ENCODE measurements at regions not wholly inside any gene's neighbourhood (a gene's known extent, or its start where the extent isn't known, plus 50 kb on each side); places are given as distances from the start of the nearest gene placed in this dataset.
"Not testable (repeated sequence)": the region's sequence is repeated elsewhere in the genome, so short reads cannot be mapped to it uniquely, and the experiment has no call there.

DNA sequence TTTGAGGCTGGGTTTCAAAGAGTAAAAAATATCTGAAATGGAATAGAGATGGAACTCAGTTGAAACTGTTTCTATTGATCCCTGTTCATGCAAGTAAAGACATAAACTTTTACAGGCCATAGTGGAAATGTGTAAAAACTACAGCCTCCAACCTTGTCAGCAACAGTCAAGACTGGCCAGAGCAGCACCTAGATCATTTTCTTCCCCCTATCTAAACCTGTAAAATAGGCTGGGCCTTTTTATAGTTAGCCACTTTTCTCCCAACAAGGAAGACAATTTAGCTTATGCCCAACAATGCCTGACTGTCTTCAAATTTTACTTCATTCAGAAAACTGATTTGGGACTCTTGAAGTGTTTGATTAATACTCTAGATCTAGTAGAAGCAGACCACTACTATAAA, 91.5 kb upstream of the CMC1 start:
- TF ChIP-seq POLR2A (IDR thresholded peaks at IDR 0.05), result no peak
- TF ChIP-seq, protein P1, sequence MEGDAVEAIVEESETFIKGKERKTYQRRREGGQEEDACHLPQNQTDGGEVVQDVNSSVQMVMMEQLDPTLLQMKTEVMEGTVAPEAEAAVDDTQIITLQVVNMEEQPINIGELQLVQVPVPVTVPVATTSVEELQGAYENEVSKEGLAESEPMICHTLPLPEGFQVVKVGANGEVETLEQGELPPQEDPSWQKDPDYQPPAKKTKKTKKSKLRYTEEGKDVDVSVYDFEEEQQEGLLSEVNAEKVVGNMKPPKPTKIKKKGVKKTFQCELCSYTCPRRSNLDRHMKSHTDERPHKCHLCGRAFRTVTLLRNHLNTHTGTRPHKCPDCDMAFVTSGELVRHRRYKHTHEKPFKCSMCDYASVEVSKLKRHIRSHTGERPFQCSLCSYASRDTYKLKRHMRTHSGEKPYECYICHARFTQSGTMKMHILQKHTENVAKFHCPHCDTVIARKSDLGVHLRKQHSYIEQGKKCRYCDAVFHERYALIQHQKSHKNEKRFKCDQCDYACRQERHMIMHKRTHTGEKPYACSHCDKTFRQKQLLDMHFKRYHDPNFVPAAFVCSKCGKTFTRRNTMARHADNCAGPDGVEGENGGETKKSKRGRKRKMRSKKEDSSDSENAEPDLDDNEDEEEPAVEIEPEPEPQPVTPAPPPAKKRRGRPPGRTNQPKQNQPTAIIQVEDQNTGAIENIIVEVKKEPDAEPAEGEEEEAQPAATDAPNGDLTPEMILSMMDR (IDR thresholded peaks at IDR 0.05), result no peak
- TF ChIP-seq POLR2AphosphoS5 (IDR thresholded peaks at IDR 0.05), result no peak
- no peak for DNase-seq (ENCODE audit: low spot score in 2 of 2)
- no peaks in the 10 kb centered on the region for H3K9me3 ChIP-seq
- H3K27ac ChIP-seq, result no peak overlapping the region
- intact Hi-C loops (cut with DNase I; ENCODE audit: low total_unique reads), result no loop called here
- H3K36me3 ChIP-seq, result no peaks in the 10 kb centered on the region
- no peak overlapping the region for H3K4me3 ChIP-seq
- no peaks in the 10 kb centered on the region for H3K4me1 ChIP-seq
- H3K27me3 ChIP-seq, result no peaks in the 10 kb centered on the region

DNA sequence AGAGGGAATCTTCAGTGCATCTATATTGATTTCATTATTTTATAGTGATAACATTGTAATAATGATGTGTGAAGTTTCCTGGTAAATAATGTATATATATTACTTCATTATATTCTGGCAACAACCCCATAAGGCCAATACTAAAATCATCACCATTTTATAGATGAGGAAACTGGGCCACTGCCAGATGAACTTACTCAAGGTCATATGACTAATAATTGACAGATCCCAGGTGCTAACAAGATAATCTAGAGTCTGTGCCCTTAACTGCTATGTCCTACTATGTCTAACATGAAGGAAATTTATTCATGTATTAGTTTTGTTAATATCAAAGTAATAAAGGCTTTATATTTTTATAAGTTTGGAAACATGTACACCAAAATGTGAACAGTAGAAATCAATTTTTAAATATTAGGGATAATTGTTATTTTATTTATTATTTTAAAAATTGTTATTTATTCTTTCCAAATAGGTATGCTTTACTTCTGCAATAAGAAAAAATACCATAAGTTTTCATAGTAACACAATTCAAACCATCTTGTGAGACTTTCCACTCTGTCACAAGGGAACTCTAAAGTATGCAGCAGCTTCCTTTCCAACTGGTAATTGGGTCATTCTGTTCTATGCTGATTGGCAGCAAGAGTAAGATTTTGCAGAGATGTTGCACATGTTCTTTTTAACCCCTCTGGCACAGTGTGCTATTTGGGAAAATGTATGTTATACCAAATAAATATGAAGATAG, 90.8 kb upstream of the CMC1 start:
- TF ChIP-seq, protein P1 (IDR thresholded peaks at IDR 0.05), result no peak
- TF ChIP-seq POLR2A (IDR thresholded peaks at IDR 0.05) (no peak), POLR2AphosphoS5 (IDR thresholded peaks at IDR 0.05) (no peak)
- no peak overlapping the region for H3K4me3 ChIP-seq
- intact Hi-C loops (cut with DNase I; ENCODE audit: low total_unique reads), result no loop called here
- DNase-seq (ENCODE audit: low spot score in 2 of 2), result no peak
- H3K27me3 ChIP-seq, result no peaks in the 10 kb centered on the region
- H3K4me1 ChIP-seq, result no peaks in the 10 kb centered on the region
- no peaks in the 10 kb centered on the region for H3K36me3 ChIP-seq
- no peak overlapping the region for H3K27ac ChIP-seq
- H3K9me3 ChIP-seq, result no peaks in the 10 kb centered on the region

DNA sequence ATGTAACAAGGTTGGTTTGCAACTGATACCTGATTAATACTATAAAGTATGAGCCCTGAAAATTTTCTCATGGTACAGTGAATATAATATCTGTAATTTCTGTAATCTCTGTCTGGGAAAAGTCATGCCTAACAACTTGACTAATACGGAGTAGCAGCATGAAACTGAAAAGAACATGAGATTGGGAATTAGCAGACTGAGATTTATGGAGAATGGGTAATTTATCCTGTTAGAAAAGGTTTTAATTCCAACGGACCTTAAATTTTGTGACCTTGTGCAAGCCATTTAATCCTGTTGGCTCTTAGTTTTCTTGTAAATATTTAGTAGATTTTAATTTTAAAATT, 90.2 kb upstream of the CMC1 start:
- no peak overlapping the region for H3K27ac ChIP-seq
- intact Hi-C loops (cut with DNase I; ENCODE audit: low total_unique reads), result no loop called here
- no peak for DNase-seq (ENCODE audit: low spot score in 2 of 2)
- no peaks in the 10 kb centered on the region for H3K27me3 ChIP-seq
- no peak for TF ChIP-seq POLR2AphosphoS5 (IDR thresholded peaks at IDR 0.05)
- no peak for TF ChIP-seq POLR2A (IDR thresholded peaks at IDR 0.05)
- TF ChIP-seq, protein P1 (IDR thresholded peaks at IDR 0.05), result no peak
- no peak overlapping the region for H3K4me3 ChIP-seq
- no peaks in the 10 kb centered on the region for H3K36me3 ChIP-seq
- H3K4me1 ChIP-seq, result no peaks in the 10 kb centered on the region
- H3K9me3 ChIP-seq, result no peaks in the 10 kb centered on the region

DNA sequence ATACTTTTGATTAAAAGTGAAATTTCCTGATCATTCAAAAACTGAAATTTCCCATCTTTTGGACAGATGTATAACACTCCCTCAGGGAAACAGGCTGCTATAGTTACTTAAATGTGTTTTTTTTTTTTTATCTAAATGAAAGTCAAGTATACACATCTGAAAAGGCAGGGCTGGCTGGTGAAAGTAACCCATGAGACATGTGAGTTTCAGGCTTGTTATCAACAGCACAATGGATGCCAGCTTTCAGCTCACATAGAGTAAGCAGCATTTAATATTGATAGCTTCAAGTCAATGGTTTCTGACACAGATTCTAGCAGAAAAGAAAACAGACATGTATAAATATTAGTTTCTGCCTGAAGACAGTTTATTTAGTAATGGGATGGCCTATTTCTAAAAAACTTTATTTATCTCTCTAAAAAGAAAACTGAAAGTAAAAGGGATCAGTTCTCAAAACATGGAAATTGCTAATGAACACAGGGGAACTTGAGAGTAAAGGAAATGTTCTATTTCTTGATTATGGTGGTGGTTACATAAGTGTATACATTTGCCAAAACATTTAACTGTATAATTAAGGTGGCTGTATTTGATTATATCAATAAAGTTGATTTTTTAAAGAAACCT, 89.7 kb upstream of the CMC1 start:
- Histone ChIP-seq H3K36me3 (no peaks in the 10 kb centered on the region), H3K27me3 (no peaks in the 10 kb centered on the region), H3K4me1 (no peaks in the 10 kb centered on the region), H3K4me3 (no peak overlapping the region), H3K27ac (no peak overlapping the region), H3K9me3 (no peaks in the 10 kb centered on the region)
- TF ChIP-seq, protein P1 (IDR thresholded peaks at IDR 0.05), result no peak
- TF ChIP-seq POLR2A (IDR thresholded peaks at IDR 0.05) (no peak), POLR2AphosphoS5 (IDR thresholded peaks at IDR 0.05) (no peak)
- intact Hi-C loops (cut with DNase I; ENCODE audit: low total_unique reads), result no loop called here
- no peak for DNase-seq (ENCODE audit: low spot score in 2 of 2)

DNA sequence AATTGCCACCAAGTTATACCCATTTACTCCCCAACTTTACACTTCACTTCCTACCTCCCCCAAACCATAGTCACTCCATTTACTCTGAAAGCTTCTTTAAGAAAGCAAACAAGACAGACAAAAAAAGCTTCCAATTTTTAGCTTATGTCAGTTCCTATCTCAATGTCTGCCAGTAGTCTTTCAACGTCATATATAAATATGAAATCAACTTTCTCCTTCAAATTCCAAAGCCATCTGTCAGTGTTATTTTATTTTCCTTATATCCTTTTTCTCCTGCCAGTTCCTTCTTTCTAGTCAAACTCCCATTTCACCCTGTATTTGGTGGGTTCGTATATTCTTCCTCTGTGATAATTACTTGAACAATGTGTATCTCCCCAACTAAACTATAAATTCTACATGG, 85.8 kb upstream of the CMC1 start:
- H3K27ac ChIP-seq, result no peak overlapping the region
- DNase-seq (ENCODE audit: low spot score in 2 of 2), result no peak
- H3K9me3 ChIP-seq, result peaks cover 4 to 19% of the 10 kb centered on the region in 2 donors
- no peak overlapping the region for H3K4me3 ChIP-seq
- H3K4me1 ChIP-seq, result no peaks in the 10 kb centered on the region
- H3K27me3 ChIP-seq, result no peaks in the 10 kb centered on the region
- intact Hi-C loops (cut with DNase I; ENCODE audit: low total_unique reads), result no loop called here
- H3K36me3 ChIP-seq, result no peaks in the 10 kb centered on the region
- TF ChIP-seq POLR2AphosphoS5 (IDR thresholded peaks at IDR 0.05) (no peak), POLR2A (IDR thresholded peaks at IDR 0.05) (no peak)
- TF ChIP-seq, protein P1 (IDR thresholded peaks at IDR 0.05), result no peak

DNA sequence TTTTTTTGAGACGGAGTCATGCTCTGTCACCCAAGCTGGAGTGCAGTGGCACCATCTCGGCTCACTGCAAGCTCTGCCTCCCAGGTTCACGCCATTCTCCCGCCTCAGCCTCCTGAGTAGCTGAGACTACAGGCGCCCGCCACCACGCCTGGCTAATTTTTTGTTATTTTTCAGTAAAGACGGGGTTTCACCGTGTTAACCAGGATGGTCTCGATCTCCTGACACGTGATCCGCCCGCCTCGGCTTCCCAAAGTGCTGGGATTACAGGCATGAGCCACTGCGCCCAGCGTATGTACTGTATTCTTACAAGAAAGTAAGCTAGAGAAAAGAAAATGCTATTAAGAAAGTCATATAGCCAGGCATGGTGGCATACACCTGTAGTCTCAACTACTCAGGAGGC, 84.8 kb upstream of the CMC1 start:
- peaks cover 4 to 19% of the 10 kb centered on the region in 2 donors for H3K9me3 ChIP-seq
- H3K4me3 ChIP-seq; H3K27me3 ChIP-seq; DNase-seq (ENCODE audit: low spot score in 2 of 2); H3K27ac ChIP-seq; H3K36me3 ChIP-seq; H3K4me1 ChIP-seq; intact Hi-C loops (cut with DNase I; ENCODE audit: low total_unique reads): not testable (repeated sequence)

Measured in breast epithelium (tissue), 4 donors.